Neural progenitor cell (in vitro differentiated cells): ENCODE measurements at regions not wholly inside any gene's neighbourhood (a gene's known extent, or its start where the extent isn't known, plus 50 kb on each side); places are given as distances from the start of the nearest gene placed in this dataset.

Source experiments
- DNase-seq: peaks from one replicate; pipeline ENCODE4 v3.0.0-alpha.2; 2016; ENCODE audit warnings: low spot score
- H2AFZ ChIP-seq: fragments of 200-600 bp; sonication (generic); replicated peaks from 2 replicates; pipeline ENCODE4 v1.6.1; 2016; ENCODE audit warnings: antibody characterized with exemption
- H3F3A ChIP-seq: fragments of 200-600 bp; sonication (generic); 2 replicates; pipeline ENCODE4 v1.6.1; 2016; ENCODE audit warnings: antibody characterized with exemption, low read depth
- H3K27ac ChIP-seq: fragments of 200-600 bp; sonication (generic); 2 replicates; pipeline ENCODE4 v1.5.1; 2016; ENCODE audit warnings: mild to moderate bottlenecking
- H3K27me3 ChIP-seq: fragments of 200-600 bp; sonication (generic); 2 replicates; pipeline ENCODE4 v1.6.1; 2016; ENCODE audit warnings: mild to moderate bottlenecking, moderate library complexity
- H3K36me3 ChIP-seq: fragments of 200-600 bp; sonication (generic); 2 replicates; pipeline ENCODE4 v1.5.1; 2016
- H3K4me1 ChIP-seq: fragments of 200-600 bp; sonication (generic); 2 replicates; pipeline ENCODE4 v1.6.1; 2016; ENCODE audit warnings: mixed run types
- H3K4me2 ChIP-seq: fragments of 200-600 bp; sonication (generic); 2 replicates; pipeline ENCODE4 v1.6.1; 2016
- H3K4me3 ChIP-seq: fragments of 200-600 bp; sonication (generic); 2 replicates; pipeline ENCODE4 v1.5.1; 2016
- H3K79me2 ChIP-seq: fragments of 200-600 bp; sonication (generic); 2 replicates; pipeline ENCODE4 v1.6.1; 2016; ENCODE audit warnings: low read depth
- H3K9ac ChIP-seq: fragments of 200-600 bp; sonication (generic); 2 replicates; pipeline ENCODE4 v1.6.1; 2016
- H3K9me3 ChIP-seq: fragments of 200-600 bp; sonication (generic); 2 replicates; pipeline ENCODE4 v1.5.1; 2016; ENCODE audit warnings: low read depth
- H4K20me1 ChIP-seq: fragments of 200-600 bp; sonication (generic); 2 replicates; pipeline ENCODE4 v1.6.1; 2016; ENCODE audit warnings: low read depth
- H3K27ac Mint-ChIP-seq: 3 replicates; pipeline ENCODE4 v1.8.0; 2021; ENCODE audit warnings: mixed read lengths
- H3K27me3 Mint-ChIP-seq: 2 replicates; pipeline ENCODE4 v1.8.0; 2022; ENCODE audit warnings: low read depth, mild to moderate bottlenecking, inconsistent platforms, moderate library complexity, mixed read lengths; ENCODE audit not compliant: insufficient read depth
- H3K36me3 Mint-ChIP-seq: 3 replicates; pipeline ENCODE4 v1.8.0; 2021; ENCODE audit warnings: mixed read lengths
- H3K4me1 Mint-ChIP-seq: 3 replicates; pipeline ENCODE4 v1.8.0; 2021; ENCODE audit warnings: mixed read lengths
- H3K4me3 Mint-ChIP-seq: 3 replicates; pipeline ENCODE4 v1.8.0; 2021; ENCODE audit warnings: mild to moderate bottlenecking, moderate library complexity, mixed read lengths
- H3K9me3 Mint-ChIP-seq: 3 replicates; pipeline ENCODE4 v1.8.0; 2020; ENCODE audit warnings: mixed read lengths
- CTCF ChIP-seq: fragments of 200-600 bp; sonication (generic); IDR thresholded peaks from 2 replicates; pipeline ENCODE4 v1.5.1; 2017; ENCODE audit warnings: antibody characterized with exemption, mild to moderate bottlenecking
- EZH2 ChIP-seq: fragments of 200-600 bp; sonication (generic); IDR thresholded peaks from 2 replicates; pipeline ENCODE4 v1.6.1; 2017; ENCODE audit warnings: antibody characterized with exemption, mild to moderate bottlenecking, moderate library complexity
- EZH2phosphoT487 ChIP-seq: fragments of 200-600 bp; sonication (generic); IDR thresholded peaks from 2 replicates; pipeline ENCODE4 v1.6.1; 2017; ENCODE audit warnings: antibody characterized with exemption

GRCh38 chr4:81375745-81376144 lies 96.0 kb downstream of the RASGEF1B start:
- H3K9ac ChIP-seq, result no peak overlapping the region
- no peak overlapping the region for H2AFZ ChIP-seq
- no peaks in the 10 kb centered on the region for H3F3A ChIP-seq
- H3K4me3 Mint-ChIP-seq, result no peak overlapping the region
- no peak overlapping the region for H3K27ac Mint-ChIP-seq
- DNase-seq, result no peak
- TF ChIP-seq EZH2phosphoT487 (no peak), CTCF (peak; percentile 32), EZH2 (no peak)
- no peaks in the 10 kb centered on the region for H3K36me3 Mint-ChIP-seq
- no peaks in the 10 kb centered on the region for H3K4me1 Mint-ChIP-seq
- H3K9me3 Mint-ChIP-seq, result no peaks in the 10 kb centered on the region
- no peaks in the 10 kb centered on the region for H4K20me1 ChIP-seq
- no peak overlapping the region for H3K4me2 ChIP-seq
- H3K27me3 Mint-ChIP-seq, result no peaks in the 10 kb centered on the region
- no peaks in the 10 kb centered on the region for H3K36me3 ChIP-seq
- H3K9me3 ChIP-seq, result no peaks in the 10 kb centered on the region
- no peaks in the 10 kb centered on the region for H3K4me1 ChIP-seq
- H3K79me2 ChIP-seq, result no peaks in the 10 kb centered on the region
- H3K4me3 ChIP-seq, result no peak overlapping the region
- no peak overlapping the region for H3K27ac ChIP-seq
- no peaks in the 10 kb centered on the region for H3K27me3 ChIP-seq

GRCh38 chr4:81369886-81370285 lies 101.8 kb downstream of the RASGEF1B start:
- no peaks in the 10 kb centered on the region for H3K9me3 ChIP-seq
- no peaks in the 10 kb centered on the region for H4K20me1 ChIP-seq
- no peaks in the 10 kb centered on the region for H3K36me3 Mint-ChIP-seq
- no peaks in the 10 kb centered on the region for H3K9me3 Mint-ChIP-seq
- no peak overlapping the region for H3K4me2 ChIP-seq
- no peak overlapping the region for H3K27ac ChIP-seq
- H3K9ac ChIP-seq, result no peak overlapping the region
- H3K4me3 Mint-ChIP-seq, result no peak overlapping the region
- no peak overlapping the region for H2AFZ ChIP-seq
- H3K27me3 Mint-ChIP-seq, result no peaks in the 10 kb centered on the region
- H3F3A ChIP-seq, result no peaks in the 10 kb centered on the region
- no peaks in the 10 kb centered on the region for H3K4me1 ChIP-seq
- TF ChIP-seq EZH2phosphoT487, result no peak
- no peak for TF ChIP-seq CTCF
- TF ChIP-seq EZH2, result no peak
- no peak overlapping the region for H3K4me3 ChIP-seq
- no peaks in the 10 kb centered on the region for H3K79me2 ChIP-seq
- no peak overlapping the region for H3K27ac Mint-ChIP-seq
- H3K36me3 ChIP-seq, result no peaks in the 10 kb centered on the region
- no peaks in the 10 kb centered on the region for H3K27me3 ChIP-seq
- DNase-seq, result no peak
- H3K4me1 Mint-ChIP-seq, result no peaks in the 10 kb centered on the region

- H3K4me3 Mint-ChIP-seq, result no peak overlapping the region
- Histone ChIP-seq H3K9ac (no peak overlapping the region), H3K79me2 (no peaks in the 10 kb centered on the region), H3K27ac (no peak overlapping the region), H3K9me3 (no peaks in the 10 kb centered on the region), H3K4me1 (no peaks in the 10 kb centered on the region), H3F3A (no peaks in the 10 kb centered on the region), H3K4me2 (no peak overlapping the region), H3K36me3 (no peaks in the 10 kb centered on the region), H3K4me3 (no peak overlapping the region), H3K27me3 (no peaks in the 10 kb centered on the region), H4K20me1 (no peaks in the 10 kb centered on the region), H2AFZ (no peak overlapping the region)
- no peaks in the 10 kb centered on the region for H3K36me3 Mint-ChIP-seq
- H3K27me3 Mint-ChIP-seq, result no peaks in the 10 kb centered on the region
- no peak for DNase-seq
- TF ChIP-seq CTCF (no peak), EZH2 (no peak), EZH2phosphoT487 (no peak)
- no peaks in the 10 kb centered on the region for H3K4me1 Mint-ChIP-seq
- H3K27ac Mint-ChIP-seq, result no peak overlapping the region
- H3K9me3 Mint-ChIP-seq, result no peaks in the 10 kb centered on the region
Measured at GRCh38 chr4:81366779-81367178, 104.9 kb downstream of the RASGEF1B start.

GRCh38 chr4:81360737-81361136 lies 111.0 kb downstream of the RASGEF1B start:
- Histone ChIP-seq H3K9me3 (no peaks in the 10 kb centered on the region), H3K36me3 (no peaks in the 10 kb centered on the region), H3K4me1 (peaks cover 4% of the 10 kb centered on the region), H3F3A (no peaks in the 10 kb centered on the region), H3K4me2 (no peak overlapping the region), H3K4me3 (no peak overlapping the region), H2AFZ (no peak overlapping the region), H4K20me1 (no peaks in the 10 kb centered on the region), H3K27me3 (no peaks in the 10 kb centered on the region), H3K79me2 (no peaks in the 10 kb centered on the region), H3K27ac (no peak overlapping the region), H3K9ac (no peak overlapping the region)
- TF ChIP-seq EZH2 (no peak), CTCF (no peak), EZH2phosphoT487 (no peak)
- no peak overlapping the region for H3K27ac Mint-ChIP-seq
- H3K4me1 Mint-ChIP-seq, result no peaks in the 10 kb centered on the region
- DNase-seq, result no peak
- no peaks in the 10 kb centered on the region for H3K36me3 Mint-ChIP-seq
- H3K4me3 Mint-ChIP-seq, result no peak overlapping the region
- no peaks in the 10 kb centered on the region for H3K27me3 Mint-ChIP-seq
- H3K9me3 Mint-ChIP-seq, result no peaks in the 10 kb centered on the region
